Pancreas (tissue), 10 donors: ENCODE measurements at regions not wholly inside any gene's neighbourhood (a gene's known extent, or its start where the extent isn't known, plus 50 kb on each side); places are given as distances from the start of the nearest gene placed in this dataset.

Source experiments
- ATAC-seq, 4 donors: fragments of 200-7000 bp; cut with Tn5 transposase; one replicate each; pipeline versions ENCODE4 v1.8.0 to v1.9.1; 2020; ENCODE audit warnings: mild to moderate bottlenecking in 4 of 4, moderate library complexity in 4 of 4
- DNase-seq, 6 donors: peaks; one replicate each; pipeline ENCODE4 v3.0.0-alpha.2; 2020
- FAIRE-seq: peaks from 2 replicates; lab custom pipeline; 2012; peaks lifted over from hg19 to GRCh38; lab: Jason Lieb, UNC
- H3K27ac ChIP-seq, 4 donors: fragments of 200-600 bp; sonication (generic); 1 replicate in 3 of 4; 2 replicates in 1 of 4; pipeline versions ENCODE4 v1.5.0 to v1.8.0; 2020
- H3K27me3 ChIP-seq, 4 donors: fragments of 200-600 bp; one replicate each; pipeline ENCODE4 v1.8.0; 2021
- H3K36me3 ChIP-seq, 3 donors: fragments of 200-600 bp; sonication (generic) in 1 of 3; one replicate each; pipeline versions ENCODE4 v1.5.0 to v1.8.0; 2020 to 2021
- H3K4me1 ChIP-seq, 3 donors: fragments of 200-600 bp; one replicate each; pipeline ENCODE4 v1.8.0; 2021
- H3K4me3 ChIP-seq, 4 donors: fragments of 200-600 bp; sonication (generic) in 2 of 4; one replicate each; pipeline versions ENCODE4 v1.5.0 to v1.8.0; 2020 to 2021
- H3K9me3 ChIP-seq, 4 donors: fragments of 200-600 bp; one replicate each; pipeline ENCODE4 v1.8.0; 2021
- WGBS, 2 donors: extraction: QIAGEN DNeasy Blood & Tissue Kit; methylation state at CpG; one replicate each; pipeline ENCODE4 v1.1.7; 2013; 5-methylcytosine and 5-hydroxymethylcytosine counted together
- intact Hi-C, 3 donors: fragments of 100-400 bp; cut with DNase I; formaldehyde crosslinking; loops; one replicate each; pipeline versions ENCODE4 v1.11.1 to v1.14.2; 2022
- TF ChIP-seq, protein P1 (sequence below), 4 donors: fragments of 200-600 bp; sonication (generic) in 3 of 4; IDR thresholded peaks; one replicate each; pipeline versions ENCODE4 v1.5.0 to v1.8.0; 2021; ENCODE audit warnings: antibody characterized with exemption in 4 of 4
- donor health status: healthy with polysubstance abuse.
- donor health status: DM: no; HTN: no; CAD: no; lungs with moderate emphysema.
- donor health status: DM: no; HTN: no; CAD: no.
- donor health status: control.
- donor health status: control.
- donor health status: Bipolar disorder and iron deficiency.
- donor health status: DM: yes; HTN: yes; CAD: no.
- donor health status: DM: no; HTN: no; CAD: no.
- donor health status: DM: no; HTN: no; CAD: no.
- donor health status: DM: yes; HTN: yes; CAD: no.

DNA sequence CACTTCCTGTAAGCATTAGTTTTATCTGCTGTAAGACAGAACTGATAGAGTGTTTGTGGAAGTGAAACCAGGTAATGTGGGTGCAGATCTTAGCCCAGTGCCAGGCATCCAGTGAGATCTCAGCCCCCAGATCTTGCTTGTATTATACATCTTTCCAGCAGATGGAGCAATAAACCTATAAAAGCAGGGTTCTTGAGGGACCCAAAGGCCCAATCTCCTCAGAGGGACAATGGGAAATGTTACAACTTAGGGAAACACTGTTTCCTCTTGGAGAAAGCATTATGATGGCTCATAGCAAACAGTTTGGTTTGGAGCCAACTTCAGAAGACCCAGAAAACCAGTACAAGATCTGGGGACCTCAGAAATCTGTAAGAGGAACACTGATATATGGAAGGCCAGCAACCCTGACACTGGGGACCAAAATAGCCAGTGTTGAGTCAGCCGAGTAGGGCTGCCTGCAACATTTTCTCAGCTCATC is 206.3 kb downstream of the SLC7A11 start:
- no peaks in the 10 kb centered on the region for H3K9me3 ChIP-seq
- ATAC-seq, result peak; percentile 50 to 91 (median 90)
- H3K4me1 ChIP-seq, result no peaks in the 10 kb centered on the region
- no peak for DNase-seq
- peak; percentile 83 for FAIRE-seq
- TF ChIP-seq, protein P1, sequence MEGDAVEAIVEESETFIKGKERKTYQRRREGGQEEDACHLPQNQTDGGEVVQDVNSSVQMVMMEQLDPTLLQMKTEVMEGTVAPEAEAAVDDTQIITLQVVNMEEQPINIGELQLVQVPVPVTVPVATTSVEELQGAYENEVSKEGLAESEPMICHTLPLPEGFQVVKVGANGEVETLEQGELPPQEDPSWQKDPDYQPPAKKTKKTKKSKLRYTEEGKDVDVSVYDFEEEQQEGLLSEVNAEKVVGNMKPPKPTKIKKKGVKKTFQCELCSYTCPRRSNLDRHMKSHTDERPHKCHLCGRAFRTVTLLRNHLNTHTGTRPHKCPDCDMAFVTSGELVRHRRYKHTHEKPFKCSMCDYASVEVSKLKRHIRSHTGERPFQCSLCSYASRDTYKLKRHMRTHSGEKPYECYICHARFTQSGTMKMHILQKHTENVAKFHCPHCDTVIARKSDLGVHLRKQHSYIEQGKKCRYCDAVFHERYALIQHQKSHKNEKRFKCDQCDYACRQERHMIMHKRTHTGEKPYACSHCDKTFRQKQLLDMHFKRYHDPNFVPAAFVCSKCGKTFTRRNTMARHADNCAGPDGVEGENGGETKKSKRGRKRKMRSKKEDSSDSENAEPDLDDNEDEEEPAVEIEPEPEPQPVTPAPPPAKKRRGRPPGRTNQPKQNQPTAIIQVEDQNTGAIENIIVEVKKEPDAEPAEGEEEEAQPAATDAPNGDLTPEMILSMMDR (IDR thresholded peaks at IDR 0.05), result peak in 2 of 4 donors; percentile 33 to 34
- 29 to 64% methylated on average over 1 of the region's 1 CpG for WGBS, 2 donors
- no peaks in the 10 kb centered on the region for H3K27me3 ChIP-seq
- no peaks in the 10 kb centered on the region for H3K36me3 ChIP-seq
- intact Hi-C loops, result loop anchor here in 2 of 3 donors (10.0 kb wide), 1 partner anchor 149 kb away; no protein-coding TSS in a partner anchor
- no peak overlapping the region for H3K4me3 ChIP-seq
- H3K27ac ChIP-seq, result no peak overlapping the region

DNA sequence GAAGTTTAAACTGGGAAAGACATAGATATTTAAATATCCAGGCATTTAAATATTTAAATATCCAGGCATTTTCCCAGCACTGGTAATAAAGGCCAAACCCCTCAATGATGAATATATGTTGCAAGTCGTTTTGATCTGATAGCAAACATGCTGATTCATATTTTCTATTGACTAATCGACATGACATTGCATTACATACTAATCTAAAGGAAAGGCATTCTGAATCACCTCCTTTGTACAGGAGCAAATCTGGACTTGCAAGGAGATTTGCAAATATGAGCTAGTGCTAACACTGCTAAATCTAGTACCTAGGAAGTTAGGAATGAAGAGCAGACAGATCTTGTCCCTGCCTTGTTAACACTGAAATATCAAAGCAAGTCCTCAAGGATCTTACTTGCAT is 207.3 kb downstream of the SLC7A11 start:
- FAIRE-seq (no peak), DNase-seq (no peak), ATAC-seq (peak in 3 of 4 donors; percentile 22 to 75 (median 63))
- WGBS, 2 donors, result 22 to 24% methylated on average over 2 of the region's 2 CpGs
- Histone ChIP-seq H3K36me3 (no peaks in the 10 kb centered on the region), H3K27ac (no peak overlapping the region), H3K4me1 (no peaks in the 10 kb centered on the region), H3K9me3 (no peaks in the 10 kb centered on the region), H3K4me3 (no peak overlapping the region), H3K27me3 (no peaks in the 10 kb centered on the region)
- intact Hi-C loops, result loop anchor here in 2 of 3 donors (10.0 kb wide), 1 partner anchor 150 kb away; no protein-coding TSS in a partner anchor
- TF ChIP-seq, protein P1 (IDR thresholded peaks at IDR 0.05), result no peak

- H3K36me3 ChIP-seq, result no peaks in the 10 kb centered on the region
- H3K27ac ChIP-seq, result no peak overlapping the region
- no peaks in the 10 kb centered on the region for H3K27me3 ChIP-seq
- H3K9me3 ChIP-seq, result no peaks in the 10 kb centered on the region
- intact Hi-C loops, result loop anchor here in 2 of 3 donors (10.0 kb wide), 1 partner anchor 153 kb away; no protein-coding TSS in a partner anchor
- no peak for FAIRE-seq
- TF ChIP-seq, protein P1 (IDR thresholded peaks at IDR 0.05), result no peak
- no peak overlapping the region for H3K4me3 ChIP-seq
- H3K4me1 ChIP-seq, result no peaks in the 10 kb centered on the region
- DNase-seq, result no peak
- ATAC-seq, result no peak
Measured at GRCh38 chr4:138032222-138032621, 209.9 kb downstream of the SLC7A11 start.

DNA sequence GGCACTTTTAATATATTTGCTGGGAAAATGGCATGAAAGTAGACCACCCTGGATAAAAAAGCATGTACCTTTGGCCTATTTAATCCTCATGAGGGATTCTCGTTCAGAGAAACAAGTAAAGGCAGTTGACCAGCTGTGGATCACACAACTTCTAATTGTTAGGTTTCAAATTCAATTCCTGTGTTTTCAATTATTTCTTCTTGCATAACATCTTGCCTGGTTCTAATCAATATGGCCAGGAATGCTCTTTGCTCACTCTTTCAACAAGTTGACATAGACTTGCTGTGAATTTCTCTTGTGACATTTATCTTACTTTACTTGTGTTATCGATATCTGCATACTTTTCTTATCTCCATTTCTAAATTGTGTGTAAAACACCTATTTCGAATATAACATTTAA is 211.8 kb downstream of the SLC7A11 start:
- H3K27ac ChIP-seq, result no peak overlapping the region
- intact Hi-C loops, result loop anchor here in 2 of 3 donors (10.0 kb wide), 1 partner anchor 154 kb away; no protein-coding TSS in a partner anchor
- DNase-seq, result no peak
- TF ChIP-seq, protein P1 (IDR thresholded peaks at IDR 0.05), result no peak
- no peaks in the 10 kb centered on the region for H3K9me3 ChIP-seq
- H3K4me1 ChIP-seq, result no peaks in the 10 kb centered on the region
- FAIRE-seq, result no peak
- no peak overlapping the region for H3K4me3 ChIP-seq
- ATAC-seq, result no peak
- no peaks in the 10 kb centered on the region for H3K36me3 ChIP-seq
- WGBS, 2 donors, result 38 to 46% methylated on average over 3 of the region's 3 CpGs
- no peaks in the 10 kb centered on the region for H3K27me3 ChIP-seq

GRCh38 chr4:138028923-138029322 is 213.2 kb downstream of the SLC7A11 start:
- H3K9me3 ChIP-seq, result no peaks in the 10 kb centered on the region
- 84 to 90% methylated on average over 1 of the region's 1 CpG for WGBS, 2 donors
- intact Hi-C loops, result no loop called here
- H3K36me3 ChIP-seq, result no peaks in the 10 kb centered on the region
- TF ChIP-seq, protein P1 (IDR thresholded peaks at IDR 0.05), result no peak
- FAIRE-seq (no peak), ATAC-seq (no peak), DNase-seq (no peak)
- no peaks in the 10 kb centered on the region for H3K27me3 ChIP-seq
- no peak overlapping the region for H3K27ac ChIP-seq
- no peak overlapping the region for H3K4me3 ChIP-seq
- H3K4me1 ChIP-seq, result no peaks in the 10 kb centered on the region
